SK-N-SH (cell line): ENCODE measurements at regions not wholly inside any gene's neighbourhood (a gene's known extent, or its start where the extent isn't known, plus 50 kb on each side); places are given as distances from the start of the nearest gene placed in this dataset.

Experiments
- CTCF ChIP-seq: fragments of 200-600 bp; sonication (generic); IDR thresholded peaks from 2 replicates; pipeline ENCODE4 v1.6.1; 2017; ENCODE audit warnings: antibody characterized with exemption, mild to moderate bottlenecking, moderate library complexity
- EZH2phosphoT487 ChIP-seq: fragments of 200-600 bp; sonication (generic); IDR thresholded peaks from 2 replicates; pipeline ENCODE4 v1.6.1; 2017; ENCODE audit warnings: low read depth, mixed run types, mild to moderate bottlenecking, antibody characterized with exemption, moderate library complexity, borderline replicate concordance
- FOSL2 ChIP-seq: IDR thresholded peaks from 2 replicates; pipeline ENCODE4 v1.4.0; 2012; ENCODE audit warnings: low read depth, mild to moderate bottlenecking, moderate library complexity, borderline replicate concordance
- FOXJ3 ChIP-seq: sonication (generic); formaldehyde crosslinking; IDR thresholded peaks from 2 replicates; pipeline ENCODE4 v1.5.1; 2020; ENCODE audit warnings: mild to moderate bottlenecking, missing genetic modification reagents
- GATA2 ChIP-seq: sonication (generic); formaldehyde crosslinking; IDR thresholded peaks from 2 replicates; pipeline ENCODE4 v1.5.0; 2020; ENCODE audit warnings: mild to moderate bottlenecking, missing genetic modification reagents
- JUND ChIP-seq: IDR thresholded peaks from 2 replicates; pipeline ENCODE4 v1.4.0; 2012
- MEF2A ChIP-seq: IDR thresholded peaks from 2 replicates; pipeline ENCODE4 v1.4.0; 2012; ENCODE audit warnings: low read depth, borderline replicate concordance
- NFIC ChIP-seq: IDR thresholded peaks from 2 replicates; pipeline ENCODE4 v1.4.0; 2012; ENCODE audit warnings: borderline replicate concordance
- NRF1 ChIP-seq: IDR thresholded peaks from 2 replicates; pipeline ENCODE4 v1.6.1; 2012; ENCODE audit warnings: low read depth, mild to moderate bottlenecking, low read length
- REST ChIP-seq: IDR thresholded peaks from 2 replicates; pipeline ENCODE4 v1.6.1; 2012; ENCODE audit warnings: mild to moderate bottlenecking, low read depth, low read length, moderate library complexity
- RXRA ChIP-seq: IDR thresholded peaks from 2 replicates; pipeline ENCODE4 v1.4.0; 2012; ENCODE audit warnings: low read depth, mild to moderate bottlenecking, borderline replicate concordance
- SIN3A ChIP-seq: IDR thresholded peaks from 2 replicates; pipeline ENCODE4 v1.6.1; 2012; ENCODE audit warnings: low read depth, mild to moderate bottlenecking, low read length, moderate library complexity, borderline replicate concordance
- TEAD4 ChIP-seq: IDR thresholded peaks from 2 replicates; pipeline ENCODE4 v1.4.0; 2012; ENCODE audit warnings: mild to moderate bottlenecking, borderline replicate concordance; ENCODE audit not compliant: insufficient read depth
- USF1 ChIP-seq: IDR thresholded peaks from 2 replicates; pipeline ENCODE4 v1.4.0; 2012; ENCODE audit warnings: low read depth, borderline replicate concordance
- ZBTB33 ChIP-seq: IDR thresholded peaks from 2 replicates; pipeline ENCODE4 v1.4.0; 2012; ENCODE audit warnings: low read depth, borderline replicate concordance

- TF ChIP-seq ZBTB33 (no peak), FOSL2 (no peak), SIN3A (no peak), MEF2A (no peak), RXRA (no peak), NFIC (peak; percentile 62), CTCF (no peak), TEAD4 (no peak), JUND (no peak), NRF1 (no peak), USF1 (no peak), FOXJ3 (no peak), EZH2phosphoT487 (no peak), REST (no peak), GATA2 (CRISPR knock-in tag) (no peak)
- TF ChIP-seq, all 33 proteins: peak for 6
Observed at GRCh38 chr13:44311011-44311780, 62.4 kb upstream of the SERP2 start (continued).
